ENCODE measurements at regions not wholly inside any gene's neighbourhood (a gene's known extent, or its start where the extent isn't known, plus 50 kb on each side); places are given as distances from the start of the nearest gene placed in this dataset.

DNA sequence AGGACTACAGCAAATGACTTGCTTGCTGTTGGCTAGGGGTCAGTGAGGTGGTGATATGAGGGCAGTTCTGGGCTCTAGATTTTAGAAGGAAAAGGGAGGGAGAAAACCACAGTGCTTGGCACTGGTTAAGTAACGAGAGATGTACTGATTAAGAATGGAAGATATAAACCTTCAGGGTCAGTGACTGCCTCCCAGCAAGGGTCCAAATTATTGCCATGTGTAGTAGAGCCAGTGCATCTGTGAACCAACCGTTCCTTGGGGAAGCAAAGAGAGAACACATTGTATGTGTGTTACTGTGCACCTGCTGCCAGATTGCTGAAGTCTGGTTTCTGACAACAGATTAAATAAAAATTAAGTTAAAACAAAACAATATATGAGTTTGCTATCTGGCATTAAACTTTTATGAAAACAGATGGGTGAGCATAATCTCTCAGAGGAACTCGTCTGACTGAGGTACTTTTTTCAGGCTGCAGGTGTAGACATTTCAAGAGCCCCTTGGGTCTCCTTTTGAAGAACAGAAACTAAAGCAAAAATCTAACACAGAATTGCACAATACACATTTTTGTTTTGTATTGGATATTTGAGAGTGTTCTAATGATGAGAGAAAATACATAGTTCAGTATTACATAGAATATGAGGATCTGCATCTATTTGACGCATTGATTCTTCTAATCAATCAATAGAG lies 1120.6 kb downstream of the SORCS3 start:
- no peaks in the 10 kb centered on the region for H3K27me3 ChIP-seq (ENCODE audit: control insufficient read depth, insufficient read depth, low read length)
- H3K36me3 ChIP-seq (ENCODE audit: control insufficient read depth, insufficient read depth, low read length) = no peaks in the 10 kb centered on the region
- CTCF ChIA-PET = no interaction called here
- TF ChIP-seq CTCF (IDR thresholded peaks at IDR 0.05; ENCODE audit: insufficient read depth, low read depth, low read length) = no peak
- POLR2A ChIA-PET = no interaction called here
- no peak for DNase-seq (ENCODE audit: low read depth)
- H3K4me3 ChIP-seq (ENCODE audit: low read depth, low read length) = no peak overlapping the region

GRCh38 chr10:105759669-105760068 lies 1118.6 kb downstream of the SORCS3 start:
- no peak overlapping the region for H3K4me3 ChIP-seq (ENCODE audit: low read depth, low read length)
- no peaks in the 10 kb centered on the region for H3K36me3 ChIP-seq (ENCODE audit: control insufficient read depth, insufficient read depth, low read length)
- no peaks in the 10 kb centered on the region for H3K27me3 ChIP-seq (ENCODE audit: control insufficient read depth, insufficient read depth, low read length)
- CTCF ChIA-PET = no interaction called here
- POLR2A ChIA-PET = no interaction called here
- no peak for TF ChIP-seq CTCF (IDR thresholded peaks at IDR 0.05; ENCODE audit: insufficient read depth, low read depth, low read length)
- no peak for DNase-seq (ENCODE audit: low read depth)

DNA sequence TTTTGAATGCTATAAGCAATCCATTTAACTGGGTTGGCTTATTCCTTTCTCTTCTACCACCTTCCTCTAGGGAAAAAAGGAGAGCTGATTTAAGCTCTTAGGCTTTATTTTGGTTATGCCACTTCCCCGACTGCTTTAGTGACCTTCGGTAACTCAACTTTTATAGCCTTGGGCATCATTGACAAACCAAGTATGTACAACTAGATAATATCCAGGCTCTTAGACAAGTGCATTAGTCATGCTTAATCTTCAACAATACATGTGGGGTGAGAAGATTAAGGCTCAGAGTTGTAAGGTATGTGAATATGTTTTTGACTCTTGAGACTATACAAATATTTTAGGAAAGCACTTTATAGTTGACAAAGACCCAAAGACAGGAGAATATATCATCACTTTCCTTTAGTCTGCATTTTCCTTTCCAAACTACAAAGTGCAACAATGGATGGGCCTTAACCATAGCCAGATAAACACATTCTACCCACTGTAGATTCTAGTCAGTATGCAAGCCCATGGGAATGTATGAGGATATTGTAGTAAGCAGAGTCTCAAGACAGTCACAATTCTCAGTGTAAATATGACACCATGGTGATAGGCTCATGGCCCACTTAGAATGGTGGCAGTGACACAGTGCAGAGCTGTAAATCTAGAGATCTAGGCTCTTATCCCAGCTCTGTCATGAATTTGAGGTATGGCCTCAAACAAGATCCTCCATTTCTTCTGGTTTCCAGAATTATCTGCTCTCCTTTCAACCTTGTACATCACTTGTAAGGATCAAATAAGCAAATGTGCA lies 1117.3 kb downstream of the SORCS3 start:
- no peak for TF ChIP-seq CTCF (IDR thresholded peaks at IDR 0.05; ENCODE audit: insufficient read depth, low read depth, low read length)
- ChIA-PET CTCF (interaction anchor here (1.1 kb wide), 1 partner anchor 55 kb away, joined by 3 read pairs; no protein-coding TSS in a partner anchor), POLR2A (no interaction called here)
- H3K36me3 ChIP-seq (ENCODE audit: control insufficient read depth, insufficient read depth, low read length) = no peaks in the 10 kb centered on the region
- DNase-seq (ENCODE audit: low read depth) = no peak
- no peak overlapping the region for H3K4me3 ChIP-seq (ENCODE audit: low read depth, low read length)
- no peaks in the 10 kb centered on the region for H3K27me3 ChIP-seq (ENCODE audit: control insufficient read depth, insufficient read depth, low read length)

DNA sequence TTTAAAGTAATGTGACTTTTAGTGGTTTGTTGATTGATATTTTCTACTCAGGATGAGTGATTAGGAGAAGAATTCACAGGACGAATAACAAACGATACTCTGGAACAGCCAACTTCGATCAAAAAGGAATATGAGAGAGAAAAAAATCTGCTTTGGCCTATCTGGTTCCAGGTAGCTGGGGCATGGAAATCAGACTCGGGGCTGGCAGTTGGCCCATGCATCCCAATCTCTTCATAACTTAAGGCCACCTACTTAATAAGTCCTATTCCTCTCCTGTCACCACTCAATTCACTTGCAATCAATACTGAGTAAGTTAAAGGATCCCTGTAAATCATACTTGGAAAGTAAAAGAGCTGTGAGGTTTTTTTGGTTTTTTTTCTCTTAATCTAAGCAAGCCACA lies 1116.2 kb downstream of the SORCS3 start:
- CTCF ChIA-PET = interaction anchor here (1.1 kb wide), 1 partner anchor 54 kb away, joined by 3 read pairs; no protein-coding TSS in a partner anchor
- no peak for DNase-seq (ENCODE audit: low read depth)
- no peaks in the 10 kb centered on the region for H3K36me3 ChIP-seq (ENCODE audit: control insufficient read depth, insufficient read depth, low read length)
- TF ChIP-seq CTCF (IDR thresholded peaks at IDR 0.05; ENCODE audit: insufficient read depth, low read depth, low read length) = no peak
- POLR2A ChIA-PET = no interaction called here
- H3K4me3 ChIP-seq (ENCODE audit: low read depth, low read length) = no peak overlapping the region
- H3K27me3 ChIP-seq (ENCODE audit: control insufficient read depth, insufficient read depth, low read length) = no peaks in the 10 kb centered on the region

DNA sequence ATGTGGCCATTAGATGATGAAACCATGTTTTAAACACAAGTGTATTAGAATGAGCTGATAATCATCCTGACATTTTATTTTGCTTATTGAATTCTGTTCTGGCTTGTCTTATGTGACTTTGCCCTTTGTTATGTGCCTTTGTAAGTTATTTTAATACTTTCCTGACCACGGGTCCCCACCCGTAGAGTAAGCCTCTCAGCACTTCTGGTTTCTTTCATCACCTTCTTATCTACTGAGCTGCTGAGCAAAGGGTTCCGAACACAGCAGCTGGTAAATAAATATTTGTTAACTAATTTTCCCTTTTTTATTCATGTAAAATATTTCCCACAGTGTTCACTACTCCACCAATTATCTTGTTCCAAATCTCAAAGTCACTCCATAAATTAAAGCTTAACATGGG lies 1115.3 kb downstream of the SORCS3 start:
- CTCF ChIA-PET = no interaction called here
- Histone ChIP-seq H3K36me3 (ENCODE audit: control insufficient read depth, insufficient read depth, low read length) (no peaks in the 10 kb centered on the region), H3K4me3 (ENCODE audit: low read depth, low read length) (no peak overlapping the region), H3K27me3 (ENCODE audit: control insufficient read depth, insufficient read depth, low read length) (no peaks in the 10 kb centered on the region)
- POLR2A ChIA-PET = no interaction called here
- no peak for DNase-seq (ENCODE audit: low read depth)
- no peak for TF ChIP-seq CTCF (IDR thresholded peaks at IDR 0.05; ENCODE audit: insufficient read depth, low read depth, low read length)
